Heart left ventricle (tissue), 16 donors: ENCODE measurements at regions not wholly inside any gene's neighbourhood (a gene's known extent, or its start where the extent isn't known, plus 50 kb on each side); places are given as distances from the start of the nearest gene placed in this dataset.

ENCODE experiments used
- ATAC-seq, 4 donors: fragments of 200-7000 bp; cut with Tn5 transposase; one replicate each; pipeline ENCODE4 v1.9.1; 2020 to 2022; ENCODE audit warnings: moderate library complexity in 4 of 4, mild to moderate bottlenecking in 3 of 4, moderate number of reproducible peaks in 1 of 4
- DNase-seq, 5 donors: peaks; one replicate each; pipeline ENCODE4 v3.0.0-alpha.2; 2020
- H3K27ac ChIP-seq, 12 donors: fragments of 200-600 bp; sonication (generic) in 4 of 12; one replicate each; pipeline versions ENCODE4 v1.5.0 to v1.8.0; 2016 to 2022; ENCODE audit warnings: mild to moderate bottlenecking in 2 of 12
- H3K27me3 ChIP-seq, 9 donors: fragments of 200-600 bp; sonication (generic) in 2 of 9; one replicate each; pipeline versions ENCODE4 v1.5.1 to v1.8.0; 2016 to 2022; ENCODE audit warnings: mild to moderate bottlenecking in 3 of 9
- H3K36me3 ChIP-seq, 9 donors: fragments of 200-600 bp; sonication (generic) in 2 of 9; one replicate each; pipeline versions ENCODE4 v1.5.0 to v1.8.0; 2018 to 2022; ENCODE audit warnings: mild to moderate bottlenecking in 2 of 9
- H3K4me1 ChIP-seq, 12 donors: fragments of 200-600 bp; sonication (generic) in 4 of 12; one replicate each; pipeline versions ENCODE4 v1.5.0 to v1.8.0; 2016 to 2022; ENCODE audit warnings: mild to moderate bottlenecking in 3 of 12
- H3K4me3 ChIP-seq, 12 donors: fragments of 200-600 bp; sonication (generic) in 4 of 12; one replicate each; pipeline versions ENCODE4 v1.5.0 to v1.8.0; 2017 to 2022; ENCODE audit warnings: mild to moderate bottlenecking in 9 of 12, moderate library complexity in 4 of 12
- H3K9me3 ChIP-seq, 12 donors: fragments of 200-600 bp; sonication (generic) in 4 of 12; one replicate each; pipeline versions ENCODE4 v1.5.0 to v1.8.0; 2016 to 2022; ENCODE audit warnings: mild to moderate bottlenecking in 1 of 12
- CTCF ChIP-seq, 12 donors: fragments of 200-600 bp; sonication (generic) in 4 of 12; IDR thresholded peaks; one replicate each; pipeline versions ENCODE4 v1.5.0 to v1.8.0; 2018 to 2022; ENCODE audit warnings: antibody characterized with exemption in 12 of 12, mild to moderate bottlenecking in 5 of 12
- POLR2A ChIP-seq, 2 donors: fragments of 450-650 bp; IDR thresholded peaks; one replicate each; pipeline ENCODE4 v1.6.1; 2017; ENCODE audit warnings: antibody characterized with exemption in 2 of 2, mild to moderate bottlenecking in 2 of 2, moderate library complexity in 2 of 2
- WGBS, 4 donors: extraction: QIAGEN DNeasy Blood & Tissue Kit in 2 of 4; methylation state at CpG; one replicate each; pipeline versions ENCODE4 v1.1.5 to v1.1.7; 2013 to 2018; 5-methylcytosine and 5-hydroxymethylcytosine counted together
- intact Hi-C, 10 donors: fragments of 100-400 bp; cut with DNase I; formaldehyde crosslinking; loops; one replicate each; pipeline versions ENCODE4 v1.11.1 to v1.14.2; 2022
- donor health status: ischemic (EF 13 %, LVEDD 7.1; RV severe dilation, severe dysfunction).
- donor health status: healthy with polysubstance abuse.
- donor health status: DM: no; HTN: yes; CAD: no.
- donor health status: DM: no; HTN: no; CAD: no.
- donor health status: ischemic (EF 25% LVEDD 6.9; RV normal size, moderate dysfunction).
- donor health status: ischemic (EF 25% LVEDD 5.7; RV mildly dilated, moderate dysfunction).
- donor health status: healthy.
- donor health status: DM: yes; HTN: yes; CAD: no.
- donor health status: ischemic (EF 35%, LVEDD 5.7; RV mildly dilated, moderate dysfunction).
- donor health status: nonischemic (EF 11% LVEDD 7.7; RV severe dilation, severe dysfunction).
- donor health status: DM: yes; HTN: yes; CAD: no.
- donor health status: PGD.
- donor health status: ischemic (EF 29% LVEDD 5.4; RV normal size, mild dysfunction).
- donor health status: nonischemic (EF 23%, LVEDD 6.1; RV moderate dilation, normal function).

GRCh38 chr1:199042193-199042592 lies 403.4 kb downstream of the PTPRC start:
- no peaks in the 10 kb centered on the region for H3K36me3 ChIP-seq
- H3K9me3 ChIP-seq = no peaks in the 10 kb centered on the region
- H3K27me3 ChIP-seq = no peaks in the 10 kb centered on the region
- no peak overlapping the region for H3K4me3 ChIP-seq
- H3K4me1 ChIP-seq = peaks cover 0 to 22% (median 0%) of the 10 kb centered on the region in 12 donors
- no peak overlapping the region for H3K27ac ChIP-seq
- intact Hi-C loops = no loop called here
- ATAC-seq (no peak), DNase-seq (no peak)
- 87 to 97% (median 91%) methylated on average over 1 of the region's 1 CpG for WGBS, 4 donors
- no peak for TF ChIP-seq CTCF (IDR thresholded peaks at IDR 0.05)

GRCh38 chr1:199044191-199044590 lies 405.4 kb downstream of the PTPRC start:
- H3K36me3 ChIP-seq = no peaks in the 10 kb centered on the region
- ATAC-seq = no peak
- TF ChIP-seq CTCF (IDR thresholded peaks at IDR 0.05) = no peak
- no peak for TF ChIP-seq POLR2A (IDR thresholded peaks at IDR 0.05)
- H3K4me1 ChIP-seq = peaks cover 0 to 22% (median 0%) of the 10 kb centered on the region in 12 donors
- intact Hi-C loops = no loop called here
- H3K27ac ChIP-seq = no peak overlapping the region
- H3K27me3 ChIP-seq = no peaks in the 10 kb centered on the region
- 40 to 64% (median 46%) methylated on average over 1 of the region's 1 CpG for WGBS, 4 donors
- no peak for DNase-seq
- no peak overlapping the region for H3K4me3 ChIP-seq
- H3K9me3 ChIP-seq = peaks cover 0 to 18% (median 2%) of the 10 kb centered on the region in 12 donors

- Histone ChIP-seq H3K4me3 (no peak overlapping the region), H3K27ac (no peak overlapping the region), H3K9me3 (peaks cover 0 to 36% (median 7%) of the 10 kb centered on the region in 12 donors), H3K36me3 (no peaks in the 10 kb centered on the region), H3K4me1 (peaks cover 0 to 6% (median 0%) of the 10 kb centered on the region in 12 donors), H3K27me3 (no peaks in the 10 kb centered on the region)
- no peak for ATAC-seq
- intact Hi-C loops = no loop called here
- no peak for DNase-seq
- WGBS, 4 donors = 90 to 100% (median 91%) methylated on average over 1 of the region's 1 CpG; no CpG with 5 or more reads in 1 of the 4 donors
- TF ChIP-seq POLR2A (IDR thresholded peaks at IDR 0.05) = no peak
- no peak for TF ChIP-seq CTCF (IDR thresholded peaks at IDR 0.05)
These were observed 407.8 kb downstream of the PTPRC start for GRCh38 chr1:199046618-199047017.

GRCh38 chr1:199054694-199055093 lies 415.9 kb downstream of the PTPRC start:
- H3K36me3 ChIP-seq = no peaks in the 10 kb centered on the region
- no peak overlapping the region for H3K27ac ChIP-seq
- H3K9me3 ChIP-seq = peaks cover 0 to 20% (median 1%) of the 10 kb centered on the region in 12 donors
- H3K27me3 ChIP-seq = no peaks in the 10 kb centered on the region
- H3K4me3 ChIP-seq = no peak overlapping the region
- 74 to 91% (median 81%) methylated on average over 1 of the region's 1 CpG for WGBS, 4 donors
- ATAC-seq (no peak), DNase-seq (no peak)
- TF ChIP-seq CTCF (IDR thresholded peaks at IDR 0.05) (no peak), POLR2A (IDR thresholded peaks at IDR 0.05) (no peak)
- intact Hi-C loops = no loop called here
- no peaks in the 10 kb centered on the region for H3K4me1 ChIP-seq
